ENCODE measurements at regions not wholly inside any gene's neighbourhood (a gene's known extent, or its start where the extent isn't known, plus 50 kb on each side); places are given as distances from the start of the nearest gene placed in this dataset.
"Not testable (repeated sequence)": the region's sequence is repeated elsewhere in the genome, so short reads cannot be mapped to it uniquely, and the experiment has no call there.

GRCh38 chr9:95785209-95785608, 90.3 kb upstream of the ERCC6L2 start:
- no peak for DNase-seq (ENCODE audit: low read depth in 2 of 2)

- no peak for DNase-seq (ENCODE audit: low read depth in 2 of 2)
Measured at GRCh38 chr9:95784318-95784717, 91.2 kb upstream of the ERCC6L2 start.

DNA sequence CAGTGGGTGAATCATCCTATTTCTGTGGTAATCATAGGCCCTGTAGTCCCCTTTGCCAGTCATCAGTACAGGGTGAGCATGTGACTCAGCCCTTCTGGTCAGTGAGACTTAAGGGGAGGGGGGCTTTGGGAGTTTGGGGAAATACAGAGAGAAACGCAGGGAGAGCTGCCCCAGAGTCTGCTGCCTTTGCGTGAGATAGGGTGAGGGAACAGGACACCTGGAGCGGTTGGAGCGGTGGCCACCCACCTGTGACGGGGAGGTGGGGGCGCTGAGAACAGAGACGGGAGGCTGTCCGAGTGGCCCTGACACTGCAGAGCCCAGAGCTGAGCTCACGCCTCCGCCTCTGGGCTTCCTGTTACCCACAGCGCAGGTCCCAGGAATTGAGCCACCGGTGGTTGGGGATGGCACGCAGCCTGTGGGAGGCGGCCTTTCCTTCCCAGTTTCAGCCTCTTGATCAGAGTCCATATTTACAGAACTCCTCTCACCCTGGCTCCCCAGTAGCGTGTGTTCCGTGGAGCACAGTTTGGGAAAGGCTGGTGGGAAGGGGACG, 92.0 kb upstream of the ERCC6L2 start:
- no peak for DNase-seq (ENCODE audit: low read depth in 2 of 2)

GRCh38 chr9:95780751-95781150, 94.7 kb upstream of the ERCC6L2 start:
- no peak for DNase-seq (ENCODE audit: low read depth in 2 of 2)

GRCh38 chr9:95780121-95780520, 95.4 kb upstream of the ERCC6L2 start:
- no peak for DNase-seq (ENCODE audit: low read depth in 2 of 2)

DNA sequence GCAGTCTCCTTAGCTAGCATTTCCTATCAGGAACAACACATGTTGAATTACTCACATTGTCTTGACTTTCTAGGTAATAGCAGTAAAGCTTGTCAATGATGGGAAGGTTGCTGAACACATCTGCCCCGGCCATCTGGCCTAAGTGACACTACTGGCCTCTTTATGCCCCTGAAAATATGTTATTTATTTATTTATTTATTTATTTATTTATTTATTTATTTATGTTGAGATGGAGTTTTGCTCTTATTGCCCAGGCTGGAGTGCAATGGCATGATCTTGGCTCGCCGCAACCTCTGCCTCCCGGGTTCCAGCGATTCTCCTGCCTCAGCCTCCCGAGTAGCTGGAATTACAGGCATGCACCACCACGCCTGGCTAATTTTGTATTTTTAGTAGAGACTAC, 95.9 kb upstream of the ERCC6L2 start:
- not testable (repeated sequence) for DNase-seq (ENCODE audit: low read depth in 2 of 2)

DNA sequence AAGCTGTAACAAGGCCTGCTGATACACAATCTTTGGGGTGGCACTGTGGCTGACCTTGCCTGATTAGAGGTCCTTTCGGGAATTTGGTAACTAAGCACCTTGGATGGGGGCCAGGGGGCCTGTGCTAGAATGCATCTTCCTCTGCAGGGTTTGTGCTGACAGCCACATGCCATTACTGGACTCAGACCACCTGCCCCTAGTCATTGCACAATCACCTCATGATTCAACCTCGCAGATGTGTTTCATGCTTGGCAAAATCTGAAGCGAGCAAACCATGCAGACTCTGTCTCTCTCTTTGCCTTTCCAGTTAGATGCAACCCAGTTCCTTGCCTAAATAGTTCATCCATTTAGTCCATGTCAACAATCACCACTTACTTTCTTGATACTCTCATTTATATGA, 96.5 kb upstream of the ERCC6L2 start:
- DNase-seq (ENCODE audit: low read depth in 2 of 2), result peak; percentile 71 to 77

- no peak for DNase-seq (ENCODE audit: low read depth in 2 of 2)
Measured at GRCh38 chr9:95777136-95777535, 98.4 kb upstream of the ERCC6L2 start.

DNA sequence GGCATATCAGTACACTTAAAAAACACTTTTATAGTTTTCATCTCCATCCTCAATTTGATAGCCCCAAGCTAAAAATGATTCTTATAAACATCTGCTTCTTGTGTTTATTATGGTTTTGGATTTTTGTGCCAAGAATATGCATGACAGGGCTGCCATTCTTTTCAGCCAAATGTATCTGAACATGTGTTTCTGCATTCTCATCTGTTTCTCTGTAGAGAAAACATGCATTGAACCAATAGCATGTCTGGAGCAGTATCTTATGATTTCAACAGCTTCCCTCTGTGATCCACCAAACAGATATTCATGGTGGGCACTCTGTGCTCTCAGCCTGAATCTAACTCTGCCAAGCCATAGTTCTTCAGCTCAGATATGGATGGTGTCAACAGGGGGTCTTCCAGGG, 99.3 kb upstream of the ERCC6L2 start:
- peak in 1 of 2 experiments; percentile 54 for DNase-seq (ENCODE audit: low read depth in 2 of 2)

DNA sequence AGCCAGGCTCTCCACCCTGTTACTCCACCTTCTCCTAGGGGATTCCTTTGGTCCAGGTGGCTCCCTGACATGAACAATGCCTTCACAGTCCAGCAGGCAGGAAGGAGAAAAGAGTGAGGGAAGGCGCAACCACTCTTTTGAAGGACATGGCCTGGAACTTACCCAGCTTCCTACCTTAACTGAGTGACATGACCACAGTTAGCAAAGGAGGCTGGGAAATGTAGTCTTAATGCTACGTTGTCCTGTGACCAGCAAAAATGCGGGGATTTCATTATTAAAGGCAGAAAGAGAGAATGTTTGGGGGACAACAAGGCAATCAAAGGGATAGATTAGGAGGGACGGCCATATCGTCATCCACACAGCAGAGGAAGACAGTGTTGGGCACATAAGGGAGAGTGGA, 100.3 kb upstream of the ERCC6L2 start:
- no peak for DNase-seq (ENCODE audit: low read depth in 2 of 2)

DNA sequence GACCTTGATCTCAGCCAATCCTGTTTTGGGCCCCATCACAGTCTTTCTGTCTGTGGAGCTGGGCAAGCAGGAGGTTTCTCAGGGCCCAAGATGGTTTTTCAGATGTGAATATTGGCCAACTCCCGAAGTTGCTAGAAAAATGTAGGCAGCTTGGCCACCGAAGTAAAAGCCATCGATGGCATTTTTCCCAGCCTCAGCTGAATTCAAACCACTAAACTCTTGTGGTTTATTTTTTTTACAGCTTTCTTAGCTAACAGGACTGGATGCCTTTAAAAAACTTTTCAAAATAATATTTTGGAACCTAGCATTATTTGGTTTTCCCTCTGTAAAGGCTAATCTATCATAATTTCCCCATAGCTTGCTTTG, 102.5 kb upstream of the ERCC6L2 start:
- peak; percentile 54 to 61 for DNase-seq (ENCODE audit: low read depth in 2 of 2)

- DNase-seq (ENCODE audit: low read depth in 2 of 2), result no peak
Measured at GRCh38 chr9:95772320-95773052, 103.0 kb upstream of the ERCC6L2 start.

DNA sequence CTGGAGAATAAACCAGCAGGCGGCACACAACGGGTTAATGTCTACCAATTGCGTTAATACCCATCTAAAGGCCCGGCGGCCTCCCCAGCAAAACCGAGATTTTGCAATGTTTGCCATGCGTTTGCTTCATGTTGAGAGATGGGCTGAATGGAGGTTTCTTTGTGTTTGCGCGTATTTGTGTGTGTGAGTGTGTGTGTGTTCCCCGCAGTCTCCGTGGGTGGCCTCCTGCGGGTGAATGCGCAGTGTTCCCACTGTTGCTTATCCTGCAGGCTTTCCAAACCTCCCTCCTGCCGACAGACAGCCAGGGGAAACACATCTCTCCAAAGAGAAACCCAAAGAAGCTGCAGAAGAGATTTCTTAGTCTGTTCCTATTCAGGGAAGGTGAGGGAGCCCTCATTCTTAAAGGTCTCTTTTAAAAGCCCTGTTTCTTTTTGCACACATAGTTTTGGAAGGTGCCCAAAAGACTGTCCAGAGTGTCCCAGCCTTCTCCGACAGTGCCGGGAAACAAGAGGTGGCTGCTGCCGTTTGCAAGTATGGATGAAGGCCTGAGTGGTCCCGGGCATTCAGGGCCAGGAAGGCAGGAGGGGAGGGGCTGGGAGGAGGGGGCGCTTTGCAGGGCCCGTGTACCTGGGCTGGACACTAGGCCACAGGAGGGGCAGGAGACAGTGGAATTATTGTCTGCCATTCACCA, 103.8 kb upstream of the ERCC6L2 start:
- no peak for DNase-seq (ENCODE audit: low read depth in 2 of 2)

DNA sequence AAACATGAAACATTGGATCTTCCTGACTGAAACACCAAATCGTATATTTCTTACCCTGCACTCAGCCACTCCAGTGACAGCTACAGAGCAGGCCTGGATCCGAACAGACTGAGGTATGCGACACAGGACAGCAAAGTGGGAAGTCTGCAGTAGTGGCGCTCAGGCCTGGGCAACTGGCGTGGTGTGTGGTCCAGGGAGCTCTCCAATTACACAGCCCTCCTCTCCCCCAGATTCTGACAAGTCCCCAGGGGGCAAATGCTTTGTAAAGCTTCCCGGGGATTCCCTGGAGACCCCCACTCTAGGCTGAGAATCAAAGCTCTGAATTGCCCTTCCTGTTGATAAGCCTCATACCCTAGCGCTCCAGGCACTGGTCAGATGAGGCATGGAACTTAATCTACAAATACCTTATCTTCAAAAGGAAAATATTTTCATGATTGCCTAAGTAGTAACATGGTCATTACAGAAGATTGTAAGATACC, 104.8 kb upstream of the ERCC6L2 start:
- DNase-seq (ENCODE audit: low read depth in 2 of 2), result no peak

DNA sequence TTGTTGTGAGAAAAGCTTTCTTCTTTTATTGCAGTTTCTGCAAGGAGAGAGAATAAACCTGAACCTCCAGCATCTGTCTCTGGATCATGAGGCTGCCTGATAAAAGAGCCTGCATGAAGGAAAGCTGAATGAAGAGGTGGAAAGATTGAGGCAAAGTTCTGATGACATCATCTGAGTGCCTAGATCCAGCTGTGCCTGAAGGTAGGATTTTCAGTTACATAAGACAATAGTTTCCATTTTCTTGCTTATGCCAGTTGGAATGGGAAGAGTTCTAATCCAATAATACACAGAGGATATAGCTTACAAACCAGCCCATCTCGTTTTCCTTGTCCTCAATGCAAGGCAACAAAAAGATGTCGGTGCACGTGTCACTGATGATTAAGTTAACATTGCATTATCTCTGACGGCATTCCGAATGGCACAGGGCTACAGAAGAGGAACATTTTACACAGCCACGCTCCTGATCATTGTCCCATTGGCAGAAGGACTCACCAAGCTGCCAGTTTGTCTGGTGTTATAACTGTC, 105.5 kb upstream of the ERCC6L2 start:
- DNase-seq (ENCODE audit: low read depth in 2 of 2), result no peak

DNA sequence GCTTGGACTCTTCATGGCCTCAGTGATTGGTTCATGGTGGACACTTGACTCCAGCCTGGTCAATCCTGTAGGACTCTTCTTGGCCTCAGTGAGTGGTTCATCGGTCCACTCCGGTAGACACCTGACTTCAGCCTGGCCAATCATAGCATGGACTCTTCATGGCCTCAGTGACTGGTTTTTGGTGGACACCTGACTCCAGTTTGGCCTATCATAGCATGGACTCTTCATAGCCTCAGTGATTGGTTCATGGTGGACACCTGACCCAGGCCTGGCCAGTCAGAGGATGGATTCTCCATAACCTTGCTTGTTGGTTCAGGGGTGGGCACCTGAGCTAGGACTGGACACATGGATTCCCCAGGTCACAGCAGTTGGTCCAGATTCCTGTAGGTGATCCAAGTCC, 106.0 kb upstream of the ERCC6L2 start:
- no peak for DNase-seq (ENCODE audit: low read depth in 2 of 2)

GRCh38 chr9:95766906-95767305, 108.6 kb upstream of the ERCC6L2 start:
- no peak for DNase-seq (ENCODE audit: low read depth in 2 of 2)

- DNase-seq (ENCODE audit: low read depth in 2 of 2), result no peak
Measured at GRCh38 chr9:95764533-95765319, 110.8 kb upstream of the ERCC6L2 start.

DNA sequence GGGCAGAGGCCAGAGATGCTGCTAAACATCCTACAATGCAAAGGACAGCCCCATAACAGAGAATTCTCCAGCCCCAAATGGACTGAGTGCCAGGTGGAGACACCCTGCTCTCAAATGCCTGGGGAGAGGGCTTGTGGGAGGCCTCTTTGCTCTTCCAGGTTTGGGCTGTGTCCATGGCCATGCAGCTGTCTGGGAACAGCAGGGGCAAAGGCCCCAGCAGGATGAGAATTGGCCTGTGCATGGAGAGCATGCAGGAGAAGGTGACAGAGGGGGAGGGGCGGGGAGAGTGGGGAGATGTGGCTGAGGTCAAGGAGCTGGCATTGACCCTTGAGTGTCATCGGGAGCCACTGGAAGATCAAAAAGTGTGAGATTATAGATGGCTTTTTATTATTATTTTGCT, 111.5 kb upstream of the ERCC6L2 start:
- DNase-seq (ENCODE audit: low read depth in 2 of 2), result no peak

GRCh38 chr9:95763006-95763405, 112.5 kb upstream of the ERCC6L2 start:
- DNase-seq (ENCODE audit: low read depth in 2 of 2), result no peak

DNA sequence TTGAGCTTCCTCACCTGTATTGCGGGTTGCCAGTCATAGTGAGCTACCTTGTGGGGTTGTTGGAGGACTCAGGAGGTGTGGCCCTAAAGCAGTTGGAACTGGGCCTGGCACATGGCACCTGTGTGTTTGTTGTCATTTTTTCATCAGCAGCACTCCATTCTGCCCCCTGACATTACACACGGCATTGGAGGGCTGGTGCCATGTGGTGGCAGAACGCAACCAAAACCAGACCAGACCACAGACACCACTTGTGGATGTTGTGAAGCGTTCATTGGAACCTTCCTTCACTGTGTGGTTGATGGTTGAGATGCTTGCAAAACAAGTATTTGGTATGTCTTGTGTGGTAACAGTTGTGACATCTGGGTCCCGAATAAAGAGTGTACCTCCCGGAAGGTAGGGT, 113.2 kb upstream of the ERCC6L2 start:
- no peak for DNase-seq (ENCODE audit: low read depth in 2 of 2)

GRCh38 chr9:95760791-95761190, 114.7 kb upstream of the ERCC6L2 start:
- no peak for DNase-seq (ENCODE audit: low read depth in 2 of 2)
